Coronary artery (tissue), 2 donors: ENCODE measurements at regions not wholly inside any gene's neighbourhood (a gene's known extent, or its start where the extent isn't known, plus 50 kb on each side); places are given as distances from the start of the nearest gene placed in this dataset.

Experiments used
- DNase-seq: peaks from one replicate; pipeline ENCODE4 v3.0.0-alpha.2; 2017; ENCODE audit warnings: low spot score
- H3K27ac ChIP-seq, 2 donors: fragments of 200-600 bp; sonication (generic); one replicate each; pipeline ENCODE4 v1.5.1; 2016 to 2019
- H3K4me3 ChIP-seq: fragments of 200-600 bp; sonication (generic); 2 replicates; pipeline ENCODE4 v1.5.1; 2016; ENCODE audit warnings: mild to moderate bottlenecking, moderate library complexity
- CTCF ChIP-seq: fragments of 200-600 bp; sonication (generic); IDR thresholded peaks from one replicate; pipeline ENCODE4 v1.5.1; 2019; ENCODE audit warnings: antibody characterized with exemption

DNA sequence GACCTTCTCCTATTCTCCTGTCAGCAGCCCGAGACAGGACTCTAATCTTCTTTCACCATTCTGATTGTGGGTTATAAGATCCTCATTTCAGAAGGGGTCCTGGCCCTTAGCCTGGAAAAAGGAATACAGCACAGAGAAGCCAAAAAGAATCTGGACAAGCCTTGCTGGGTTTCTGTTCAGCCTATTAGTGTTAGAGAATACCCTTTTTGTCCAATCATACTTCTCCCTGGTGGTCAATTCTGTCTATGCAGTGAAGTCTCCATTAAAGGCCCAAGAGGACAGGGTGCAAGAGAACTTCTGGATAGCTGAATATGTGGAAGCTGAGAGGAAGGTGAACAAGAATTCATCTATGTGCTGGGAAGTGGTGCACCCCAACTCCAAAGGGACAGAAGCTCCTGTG is 105.7 kb upstream of the AGA start:
- DNase-seq, result no peak
- no peak for TF ChIP-seq CTCF
- H3K27ac ChIP-seq, result no peak overlapping the region

DNA sequence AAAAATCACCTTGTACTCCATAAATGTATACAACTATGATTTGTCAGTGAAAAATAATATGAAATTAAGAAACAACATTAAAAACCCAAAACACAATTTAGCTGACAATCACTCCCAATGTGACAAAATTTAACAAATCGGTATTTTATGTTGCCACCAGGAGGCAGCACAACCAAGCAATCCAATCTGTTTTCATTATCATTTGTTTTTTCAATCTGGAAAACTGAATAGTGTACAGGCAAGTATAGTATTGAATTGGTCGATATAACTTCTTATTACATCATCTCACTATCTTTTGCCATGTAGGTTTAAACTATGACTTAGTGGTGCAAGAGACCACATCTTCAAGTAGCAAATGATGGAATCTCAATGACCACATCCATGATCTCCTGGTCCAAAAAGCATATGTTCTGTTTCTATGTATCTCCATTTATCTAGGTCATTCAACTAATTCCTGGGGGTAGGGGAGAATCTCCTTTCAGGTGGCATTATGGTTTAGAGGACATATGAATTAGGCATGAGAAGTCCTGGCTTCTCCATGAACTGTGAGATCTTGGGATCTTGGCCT is 112.9 kb upstream of the AGA start:
- DNase-seq, result no peak
- TF ChIP-seq CTCF, result no peak
- H3K27ac ChIP-seq, result no peak overlapping the region
- no peak overlapping the region for H3K4me3 ChIP-seq

More for the DNA sequence above, 105.7 kb upstream of the AGA start:
- H3K4me3 ChIP-seq, result no peak overlapping the region

DNA sequence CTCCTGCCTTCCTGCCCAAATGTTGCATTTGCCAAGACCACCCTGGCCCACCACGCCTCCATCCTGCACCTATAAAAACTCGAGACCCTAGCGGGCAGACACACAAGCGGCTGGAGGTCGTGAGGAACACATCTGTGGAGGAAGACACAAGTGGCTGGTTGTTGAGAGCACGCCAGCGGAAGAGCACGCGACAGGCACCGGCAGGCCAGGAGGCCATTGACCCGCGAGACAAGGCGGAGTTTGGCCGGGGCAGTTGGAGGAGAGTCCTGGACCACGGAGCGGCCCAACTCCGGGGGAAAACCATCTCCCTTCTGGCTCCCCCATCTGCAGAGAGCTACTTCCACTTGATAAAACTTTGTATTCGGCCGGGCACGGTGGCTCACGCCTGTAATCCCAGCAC is 115.2 kb upstream of the AGA start:
- H3K27ac ChIP-seq, result no peak overlapping the region
- H3K4me3 ChIP-seq, result no peak overlapping the region
- DNase-seq, result no peak
- no peak for TF ChIP-seq CTCF

DNA sequence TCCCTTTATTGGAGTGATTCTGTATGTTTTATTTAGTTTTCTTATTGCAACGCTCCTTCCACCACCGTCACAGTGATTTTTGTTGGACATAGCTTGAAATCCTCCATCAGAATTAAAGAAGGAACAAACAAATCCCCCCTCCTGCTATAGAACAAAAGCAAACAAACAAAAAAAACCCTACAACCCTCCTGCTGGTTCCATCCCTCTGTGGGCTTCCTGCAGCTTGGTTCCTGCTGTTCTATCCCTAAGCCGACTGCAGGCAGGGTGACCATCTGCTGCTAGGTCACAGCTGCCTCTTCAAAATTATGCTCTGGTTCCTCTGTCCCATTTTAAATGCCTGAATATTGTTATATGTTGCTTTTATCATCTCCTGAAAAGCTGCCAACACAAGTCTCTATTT is 116.8 kb upstream of the AGA start:
- Histone ChIP-seq H3K4me3 (no peak overlapping the region), H3K27ac (no peak overlapping the region)
- TF ChIP-seq CTCF, result no peak
- no peak for DNase-seq

- no peak overlapping the region for H3K27ac ChIP-seq
- TF ChIP-seq CTCF, result no peak
- no peak for DNase-seq
- H3K4me3 ChIP-seq, result no peak overlapping the region
Observed at GRCh38 chr4:177562163-177562562, 119.9 kb upstream of the AGA start.

- no peak for TF ChIP-seq CTCF
- H3K4me3 ChIP-seq, result no peak overlapping the region
- H3K27ac ChIP-seq, result no peak overlapping the region
- no peak for DNase-seq
Observed at GRCh38 chr4:177562859-177563258, 120.6 kb upstream of the AGA start.

GRCh38 chr4:177566691-177567090 is 124.5 kb upstream of the AGA start:
- Histone ChIP-seq H3K4me3 (no peak overlapping the region), H3K27ac (no peak overlapping the region)
- no peak for TF ChIP-seq CTCF
- no peak for DNase-seq
